HG02571 (cell line): ENCODE measurements at regions not wholly inside any gene's neighbourhood (a gene's known extent, or its start where the extent isn't known, plus 50 kb on each side); places are given as distances from the start of the nearest gene placed in this dataset.

Experiments
- ATAC-seq: cut with Tn5 transposase; IDR thresholded peaks from one replicate; pipeline ENCODE4 v1.9.1; 2021; ENCODE audit warnings: mild to moderate bottlenecking, moderate library complexity; ENCODE audit not compliant: unreplicated experiment

DNA sequence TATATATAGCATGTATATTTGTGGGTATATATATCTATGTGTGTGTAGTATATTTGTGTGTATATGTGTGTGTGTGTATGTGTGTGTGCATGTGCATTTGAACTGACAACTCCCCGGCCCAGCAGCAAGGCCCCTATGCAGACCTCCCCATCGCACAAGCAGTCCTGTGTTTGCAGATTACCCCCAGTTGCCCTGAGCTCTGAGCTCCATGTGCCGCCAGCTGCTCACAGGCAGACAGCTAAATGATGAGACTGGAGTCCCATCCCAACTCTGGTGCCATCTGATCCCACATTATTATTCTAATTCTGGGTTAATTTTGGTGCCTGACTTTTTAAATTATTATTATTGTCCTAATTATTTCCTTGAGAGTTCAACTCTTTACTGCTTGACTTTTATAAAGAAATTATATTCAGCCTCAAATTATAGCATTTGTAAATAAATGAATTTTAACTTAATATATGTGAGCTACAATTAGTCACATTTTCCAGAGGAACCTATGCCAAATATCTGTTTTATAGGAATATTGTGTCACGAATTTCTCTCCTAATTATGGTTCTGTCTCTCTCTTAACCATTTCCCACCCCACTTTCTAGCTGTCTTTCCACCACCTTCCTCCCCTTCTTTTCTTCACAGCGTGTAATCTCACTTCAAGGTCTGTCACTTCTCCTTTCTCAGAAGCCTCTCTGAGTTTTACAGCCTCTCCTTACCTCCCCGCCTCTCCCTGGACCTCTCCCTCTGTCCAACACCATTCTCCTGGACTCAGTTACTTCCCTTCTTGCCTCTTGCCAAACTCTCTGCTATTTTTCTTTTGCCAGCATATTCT is 90.6 kb upstream of the SYNDIG1 start:
- ATAC-seq, result no peak

DNA sequence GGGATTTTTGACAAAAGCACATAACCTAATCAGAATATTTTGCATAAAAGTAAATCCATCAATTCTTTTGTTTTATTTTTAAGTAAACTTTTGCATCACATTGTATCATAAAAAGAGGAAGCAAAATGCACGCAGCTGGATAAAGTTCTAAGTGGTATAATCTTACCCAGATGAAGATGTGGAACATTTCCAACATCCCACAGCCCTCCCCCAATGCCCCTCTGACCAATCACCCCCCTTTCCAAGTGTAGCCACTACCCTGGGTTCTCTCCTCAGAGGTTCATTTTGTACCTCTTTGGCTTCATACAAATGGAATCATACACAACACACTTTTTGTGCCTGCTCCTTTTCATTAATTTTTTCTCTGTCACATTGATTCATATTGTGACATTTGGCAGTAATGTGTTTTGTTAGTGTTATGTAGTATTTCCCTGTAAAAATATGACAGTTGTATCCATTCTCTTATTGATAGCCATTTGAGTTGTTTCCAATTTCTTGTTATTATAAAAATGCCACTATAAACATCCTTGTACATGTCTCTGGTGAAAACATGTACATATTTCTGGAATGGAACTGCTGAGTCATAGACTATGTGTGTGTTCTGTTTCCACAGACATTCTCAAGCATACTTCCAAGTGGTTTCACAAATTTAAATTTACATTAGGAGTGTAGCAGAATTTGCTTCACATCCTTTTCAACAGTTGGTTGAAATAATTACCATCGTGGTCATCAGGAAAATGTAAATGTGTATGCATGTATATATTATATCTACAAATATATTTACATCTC is 92.9 kb upstream of the SYNDIG1 start:
- no peak for ATAC-seq

DNA sequence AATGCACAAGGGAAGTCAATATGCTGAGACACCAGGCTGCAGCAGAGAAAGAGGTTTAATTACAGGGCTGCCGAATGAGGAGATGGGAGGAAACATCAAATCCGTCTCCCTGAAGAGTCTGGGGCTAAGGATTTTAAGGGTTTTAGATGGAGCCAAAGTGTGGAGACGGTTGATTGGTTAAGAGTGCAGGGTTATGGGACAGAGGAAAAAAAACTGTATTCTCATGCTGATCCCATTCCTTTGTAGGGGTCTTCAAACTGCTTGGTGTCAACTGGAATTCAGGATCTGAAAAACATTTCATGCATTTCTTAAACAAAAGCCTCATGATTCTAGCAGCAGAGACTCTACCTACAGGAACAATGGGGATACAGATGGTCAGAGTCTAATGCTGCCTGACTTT is 96.1 kb upstream of the SYNDIG1 start:
- ATAC-seq, result no peak

DNA sequence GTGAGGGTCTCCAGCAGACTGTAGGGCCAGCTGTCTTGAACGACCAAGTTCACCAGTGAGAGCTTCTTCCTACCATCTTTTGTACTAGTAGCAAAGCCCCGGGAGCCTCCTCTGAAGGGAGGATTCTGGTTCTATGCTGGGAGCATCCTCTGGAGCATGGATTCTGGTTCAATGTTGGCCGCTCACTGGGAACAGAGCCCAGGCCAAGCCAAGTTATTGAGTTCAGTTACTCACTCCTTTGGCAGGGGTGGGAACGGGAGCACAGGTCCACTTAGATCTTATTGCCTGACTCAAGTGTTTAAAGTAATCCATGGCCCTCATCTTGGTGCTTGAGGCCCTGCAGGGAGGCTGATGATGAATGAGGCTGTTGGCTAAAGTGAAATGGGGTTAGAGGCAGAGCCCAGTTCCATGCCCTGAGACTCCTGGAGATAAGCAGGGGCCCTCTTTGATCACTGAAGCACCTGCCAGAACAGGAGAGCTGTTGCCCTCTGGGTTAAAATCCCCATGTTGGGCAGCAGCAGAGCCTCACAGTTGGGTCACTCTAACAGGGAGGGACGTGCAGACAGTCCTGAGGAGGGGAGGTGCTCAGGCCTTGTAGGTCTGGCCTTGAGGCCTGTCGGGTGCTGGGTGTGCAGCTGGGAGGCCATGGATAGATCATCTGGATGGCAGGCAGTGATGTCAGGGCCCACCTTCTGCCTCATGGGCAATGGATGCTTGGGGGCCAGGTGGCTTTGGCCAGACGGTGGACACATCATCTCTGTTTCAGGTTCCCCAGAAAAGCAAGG is 98.3 kb upstream of the SYNDIG1 start:
- ATAC-seq, result no peak

DNA sequence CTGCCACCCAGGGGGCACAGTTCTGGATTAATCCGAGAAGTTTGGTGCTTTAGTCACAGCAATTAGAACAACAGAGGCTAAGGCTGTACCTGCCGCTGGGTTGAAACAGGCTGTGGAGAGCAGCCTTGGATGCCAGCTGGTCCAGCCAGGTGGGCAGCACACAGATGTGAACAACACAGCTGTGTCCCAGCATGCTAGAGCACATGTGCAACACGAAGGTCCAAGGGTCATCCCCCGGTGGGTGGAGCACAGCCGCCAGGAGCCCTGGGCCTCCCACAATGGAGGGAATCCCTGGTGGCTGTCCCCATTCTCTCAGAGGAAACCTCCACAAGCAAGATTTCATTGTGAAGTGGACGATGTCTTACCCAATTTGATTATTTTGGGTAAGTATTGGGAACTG is 99.2 kb upstream of the SYNDIG1 start:
- no peak for ATAC-seq

DNA sequence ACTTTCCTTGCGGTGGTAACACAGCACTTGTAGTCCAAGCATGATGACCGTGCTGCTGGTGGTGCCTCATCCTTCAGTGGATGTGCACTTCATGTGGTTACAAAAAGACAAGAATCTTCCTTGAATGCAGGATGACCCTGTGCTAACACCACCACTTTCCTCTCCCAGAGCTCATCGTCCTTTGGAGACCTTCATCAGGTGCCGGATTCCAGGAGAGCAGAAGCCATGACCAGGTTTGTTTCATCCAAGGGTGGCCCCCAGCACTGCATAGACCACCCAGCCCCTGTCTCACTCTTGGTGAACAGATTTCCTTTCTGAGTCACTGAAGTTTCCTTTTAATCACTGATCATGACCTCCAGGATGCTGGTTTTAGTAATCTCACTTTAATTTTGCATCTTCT is 101.2 kb upstream of the SYNDIG1 start:
- ATAC-seq, result no peak

DNA sequence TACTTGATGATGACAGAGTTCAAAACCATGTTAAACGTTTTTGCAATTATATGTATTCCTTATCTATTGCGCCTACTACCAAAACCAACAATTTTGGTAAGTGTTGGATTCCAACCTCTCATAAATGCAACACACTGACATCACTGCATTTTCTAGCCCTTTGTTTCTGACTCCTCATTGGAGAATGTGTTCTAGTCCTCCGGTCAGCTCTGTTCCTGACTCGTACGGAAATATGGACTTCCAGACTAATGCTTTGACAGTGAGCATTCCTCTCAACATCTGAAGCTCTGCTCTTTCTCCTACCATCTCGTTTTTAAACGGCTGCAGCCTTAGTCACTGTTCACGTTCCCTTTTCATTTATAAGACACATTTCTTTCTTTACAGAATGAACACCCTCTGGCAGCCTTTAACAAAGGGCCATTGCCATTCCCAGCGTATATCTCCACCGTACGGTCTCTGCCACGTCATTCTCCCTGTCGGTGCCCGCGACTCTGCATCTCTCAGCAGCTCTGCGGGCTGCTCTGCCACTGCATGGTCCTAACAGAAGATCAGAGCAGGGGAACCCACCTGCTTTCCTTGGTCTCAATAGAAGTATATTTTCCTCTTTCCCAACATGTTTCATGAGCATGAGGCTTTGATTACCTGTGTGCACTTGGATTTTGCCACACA is 103.0 kb upstream of the SYNDIG1 start:
- no peak for ATAC-seq

DNA sequence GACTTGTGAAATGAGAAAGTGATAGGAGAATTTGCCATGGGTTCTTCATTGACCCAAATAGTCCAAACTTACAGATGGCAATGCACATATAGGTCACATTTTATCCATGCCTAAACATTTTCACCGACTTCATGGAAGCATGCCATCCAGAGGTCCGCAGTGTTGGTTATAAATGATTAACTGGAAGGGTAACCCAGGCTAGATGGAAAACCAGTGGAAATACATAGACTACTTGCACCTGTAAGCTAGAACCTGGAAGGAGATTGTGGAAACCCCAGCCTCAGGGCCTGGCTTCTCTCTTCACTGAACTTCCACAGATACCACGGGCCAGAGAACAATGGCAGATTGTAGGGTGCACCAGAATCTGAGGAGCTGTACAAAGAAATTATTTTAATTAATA is 103.8 kb upstream of the SYNDIG1 start:
- ATAC-seq, result no peak

DNA sequence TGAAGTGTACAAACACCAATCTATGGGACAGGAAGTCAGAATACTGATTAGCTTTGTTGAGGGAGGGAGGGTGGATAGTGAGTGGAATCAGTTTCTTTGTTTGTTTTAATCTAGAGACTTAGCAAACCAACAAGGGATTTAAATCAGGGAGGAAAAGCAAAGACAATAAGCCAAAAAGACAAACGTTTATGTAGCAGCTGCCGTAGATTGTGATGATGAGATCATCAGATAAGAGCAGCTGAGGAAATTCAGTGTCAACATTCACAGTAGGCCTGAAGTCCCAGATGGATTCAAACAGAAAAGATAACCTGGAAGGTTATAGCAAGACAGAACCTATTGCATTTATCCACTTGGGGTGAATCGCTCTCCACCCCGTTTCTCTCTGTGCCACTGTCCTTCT is 104.9 kb upstream of the SYNDIG1 start:
- ATAC-seq, result no peak

DNA sequence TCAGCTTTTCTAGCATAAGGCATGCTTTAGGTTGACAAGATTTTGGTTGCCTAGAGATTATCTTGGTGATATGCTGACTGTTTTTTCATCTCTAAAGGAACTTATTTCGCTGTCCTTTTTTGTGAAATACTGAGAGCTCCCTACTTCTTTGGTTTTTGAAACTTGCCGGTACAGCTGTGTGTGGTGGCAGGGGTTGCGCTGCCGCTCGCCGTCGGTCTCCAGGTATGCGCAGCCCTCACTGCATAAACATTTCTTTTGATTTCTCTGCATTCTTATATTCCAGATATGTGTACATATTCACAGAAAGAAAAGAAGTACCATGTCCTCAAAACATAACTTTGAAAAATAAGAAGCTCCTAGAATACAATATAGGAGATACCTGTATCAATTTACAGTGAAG is 106.4 kb upstream of the SYNDIG1 start:
- ATAC-seq, result no peak

DNA sequence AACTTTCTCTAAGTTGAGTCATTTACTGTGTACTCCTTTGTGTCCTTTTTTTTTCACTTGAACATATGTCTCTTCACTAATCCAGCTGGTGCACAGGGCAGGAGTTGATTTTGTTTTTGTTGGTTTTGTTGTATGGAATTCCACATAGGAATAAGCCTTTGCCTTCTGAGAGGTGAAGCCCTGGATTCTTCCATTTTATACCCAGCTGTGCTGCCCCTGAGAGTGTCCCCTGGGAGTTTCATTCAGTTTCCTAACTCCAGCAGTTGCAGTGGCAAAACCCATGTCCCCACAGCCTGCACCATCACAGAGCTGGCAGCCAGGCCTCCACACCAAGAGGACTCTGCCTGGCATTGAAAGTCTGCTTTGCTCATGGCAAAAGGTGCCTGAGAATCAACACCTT is 107.3 kb upstream of the SYNDIG1 start:
- ATAC-seq, result no peak

DNA sequence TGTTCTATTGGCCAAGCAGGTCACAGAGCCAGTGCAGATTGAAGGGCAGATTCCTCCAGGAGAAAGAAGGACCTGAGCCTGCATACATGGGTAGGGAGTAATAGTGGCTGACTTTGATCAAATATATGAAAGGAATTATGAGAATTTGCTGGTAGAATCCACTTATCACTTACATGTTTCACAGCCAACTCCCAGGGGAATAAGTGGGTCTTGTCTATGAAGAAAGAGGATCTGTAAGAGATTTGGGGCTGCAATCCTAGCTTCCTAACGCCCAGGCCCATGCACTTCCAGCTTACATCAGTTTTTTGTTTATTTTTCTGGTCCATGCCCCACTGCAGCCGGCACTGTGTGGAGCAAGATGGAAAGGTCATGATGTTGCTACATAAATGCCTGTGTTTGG is 107.9 kb upstream of the SYNDIG1 start:
- ATAC-seq, result no peak

DNA sequence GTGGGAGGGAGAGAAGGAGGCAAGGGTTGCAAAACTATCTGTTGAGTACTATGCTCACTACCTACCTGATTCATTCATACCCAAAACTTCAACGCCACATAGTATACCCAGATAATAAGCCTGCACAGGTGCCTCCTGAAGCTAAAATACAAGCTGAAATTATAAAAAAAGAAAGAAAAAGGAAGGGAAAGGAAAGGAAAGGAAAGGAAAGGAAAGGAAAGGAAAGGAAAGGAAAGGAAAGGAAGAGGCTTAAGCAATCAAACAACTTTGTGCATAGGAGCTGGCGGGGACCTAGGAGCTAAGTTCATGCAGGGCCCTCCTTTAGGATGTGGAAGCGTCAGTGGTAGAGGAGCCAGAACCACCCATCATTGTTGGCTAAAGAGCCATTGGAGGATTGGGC is 108.9 kb upstream of the SYNDIG1 start:
- no peak for ATAC-seq

DNA sequence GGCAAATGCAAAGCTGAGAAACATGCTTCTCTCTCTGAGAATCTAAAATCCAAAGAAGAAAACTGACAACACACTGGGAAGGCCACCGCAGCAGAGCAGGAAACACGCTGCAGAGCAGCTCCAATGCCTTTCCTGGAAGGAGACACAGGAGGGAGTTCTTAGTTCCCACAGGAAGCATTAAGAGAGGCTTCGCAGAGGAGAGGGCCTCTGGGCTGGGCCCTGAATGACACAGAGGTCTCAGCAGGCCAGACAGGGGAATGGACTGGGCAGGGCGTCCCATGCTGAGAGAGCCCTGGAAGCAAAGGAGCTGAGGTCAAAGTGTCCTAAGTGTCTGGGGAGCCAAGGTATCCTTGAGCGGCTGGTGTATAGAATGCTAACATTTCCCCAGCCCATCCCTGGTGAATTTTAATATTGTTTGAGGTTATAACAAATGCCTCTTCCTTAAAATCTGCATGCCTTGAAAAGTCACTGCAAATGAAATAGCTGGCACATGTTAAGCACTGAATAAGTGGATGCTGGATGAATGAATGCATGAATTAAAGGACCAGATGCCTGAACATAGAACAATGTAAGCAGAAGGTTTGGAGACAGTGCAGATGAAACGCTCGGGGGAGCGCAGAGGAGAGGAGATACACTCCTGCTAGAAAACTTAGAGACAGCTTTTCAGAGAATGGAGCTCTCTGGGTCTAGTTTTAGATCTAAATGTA is 110.0 kb upstream of the SYNDIG1 start:
- no peak for ATAC-seq

DNA sequence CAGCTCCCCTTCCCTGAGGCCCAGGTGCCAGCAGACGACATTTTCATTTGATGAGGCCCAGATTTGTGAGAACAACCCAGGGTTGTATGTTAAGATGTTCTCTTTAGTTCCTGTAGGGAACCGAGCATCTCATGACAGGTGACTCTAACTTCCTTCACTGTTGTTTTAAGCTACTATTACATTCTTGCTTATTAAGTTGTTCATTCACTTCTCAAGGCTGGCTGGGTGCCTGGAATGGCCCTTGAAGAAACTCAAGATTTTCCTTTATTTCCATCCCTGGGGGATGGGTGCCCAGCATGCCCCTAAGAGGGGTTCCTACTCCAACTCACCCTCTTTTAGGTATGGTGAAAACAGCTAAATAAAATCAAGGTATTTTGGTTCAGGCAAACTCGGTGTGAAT is 111.5 kb upstream of the SYNDIG1 start:
- no peak for ATAC-seq

DNA sequence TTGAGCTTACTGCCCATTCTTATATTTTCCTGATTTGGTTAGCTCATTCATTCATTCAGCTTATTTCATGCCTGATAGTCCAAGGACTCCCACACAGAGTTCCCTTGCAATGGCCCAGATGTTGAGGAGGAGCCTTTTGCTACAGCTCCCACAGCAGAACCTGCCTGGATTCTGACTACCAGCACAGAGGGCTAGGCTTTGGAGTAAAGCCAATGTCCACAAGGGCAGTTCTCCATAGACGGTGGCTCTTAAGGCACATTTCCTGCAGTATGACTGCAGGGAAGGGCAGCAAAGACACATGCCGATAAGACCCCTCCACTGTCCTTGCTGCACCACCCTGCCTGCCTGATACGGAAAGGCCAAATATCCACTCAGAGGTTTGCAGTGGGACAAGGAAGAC is 112.3 kb upstream of the SYNDIG1 start:
- ATAC-seq, result no peak

DNA sequence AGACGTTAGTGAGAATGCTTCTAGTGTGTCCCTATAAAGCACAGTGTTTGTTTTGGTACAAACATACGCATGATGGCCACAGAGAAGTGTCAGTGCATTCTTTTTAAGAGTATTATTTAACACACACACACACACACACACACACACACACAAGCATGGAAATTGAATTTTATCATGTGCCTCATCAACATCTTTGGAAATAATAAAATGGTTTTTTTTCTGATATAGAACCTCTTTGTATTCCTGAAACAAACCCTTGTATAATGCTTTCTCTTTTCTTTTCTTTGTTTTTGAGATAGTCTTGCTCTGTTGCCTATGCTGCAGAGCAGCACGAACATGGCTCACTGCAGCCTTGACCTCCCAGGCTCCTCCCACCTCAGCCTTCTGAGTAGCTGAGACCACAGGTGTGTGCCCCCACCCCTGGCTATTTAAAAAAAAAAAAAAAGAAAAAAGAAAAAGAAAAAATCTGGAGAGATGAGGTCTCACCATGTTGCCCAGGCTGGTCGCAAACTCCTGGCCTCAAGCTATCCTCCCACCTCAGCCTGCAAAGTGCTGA is 116.2 kb upstream of the SYNDIG1 start:
- no peak for ATAC-seq

DNA sequence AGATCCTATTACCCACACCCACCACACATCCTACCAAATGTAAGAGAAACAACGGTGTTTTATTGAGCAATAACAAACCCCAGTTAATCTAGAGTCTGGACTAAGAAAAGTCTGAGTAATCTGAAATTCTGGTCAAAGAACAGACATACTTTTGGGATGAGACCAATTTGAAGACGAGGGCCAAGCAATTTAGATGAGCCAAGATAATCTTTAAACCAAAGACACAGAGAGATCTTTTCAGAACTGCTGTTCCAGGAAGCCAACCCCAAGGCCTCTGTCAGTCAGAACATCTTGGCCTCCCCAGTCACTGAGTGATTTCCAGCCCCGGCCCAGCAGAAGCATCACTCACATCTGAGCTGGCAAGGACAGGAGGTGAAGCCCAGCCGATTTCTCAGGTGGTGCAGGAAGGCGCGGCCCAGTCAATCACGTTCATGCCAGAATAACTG is 118.5 kb upstream of the SYNDIG1 start:
- ATAC-seq, result no peak

DNA sequence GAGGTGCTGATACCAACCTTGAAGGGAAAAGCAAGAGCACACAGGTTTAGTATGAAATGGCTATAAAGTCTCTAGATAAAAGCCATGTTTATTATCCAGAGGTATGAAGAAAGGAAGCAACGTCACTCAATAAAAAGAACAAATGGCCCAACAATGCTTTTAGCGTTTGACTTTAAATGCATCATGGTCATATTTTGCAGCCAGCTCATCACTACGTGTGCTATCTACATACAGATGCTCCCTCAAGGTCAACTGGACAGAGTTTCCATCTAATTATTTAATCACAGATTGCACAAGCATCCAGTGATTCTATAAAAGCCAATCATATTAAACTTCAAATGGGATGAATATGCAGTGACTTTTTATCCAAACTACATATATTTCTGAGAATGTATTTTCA is 127.6 kb upstream of the SYNDIG1 start:
- ATAC-seq, result no peak

DNA sequence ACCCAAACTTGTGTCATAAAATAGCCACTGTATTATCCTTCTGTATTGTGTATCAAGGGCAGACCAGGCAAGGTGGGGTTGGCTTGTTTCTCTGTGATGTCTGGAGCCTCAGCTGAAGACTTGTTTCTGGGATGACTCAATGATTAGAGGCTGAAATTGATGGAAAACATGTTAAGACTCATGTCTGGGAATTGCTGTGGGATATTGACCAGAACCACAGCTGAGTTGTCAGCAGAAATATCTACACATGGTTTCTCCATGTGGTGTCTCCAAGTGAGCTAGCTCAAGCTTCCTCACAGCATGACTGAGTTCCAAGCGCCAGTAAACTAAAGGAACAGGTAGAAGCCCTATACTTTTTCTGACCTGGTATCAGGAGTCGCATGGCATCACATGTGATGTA is 128.5 kb upstream of the SYNDIG1 start:
- no peak for ATAC-seq
